ENCODE measurements at regions not wholly inside any gene's neighbourhood (a gene's known extent, or its start where the extent isn't known, plus 50 kb on each side); places are given as distances from the start of the nearest gene placed in this dataset.

- no peak for DNase-seq (ENCODE audit: low spot score)
- Mint-ChIP-seq H3K36me3 (no peaks in the 10 kb centered on the region), H3K27me3 (no peaks in the 10 kb centered on the region), H3K9me3 (no peaks in the 10 kb centered on the region), H3K27ac (no peak overlapping the region), H3K4me3 (no peak overlapping the region), H3K4me1 (ENCODE audit: low read depth in 2 of 2) (no peaks in the 10 kb centered on the region)
- ATAC-seq = no peak
Measured at GRCh38 chr4:125677665-125678307, 363.0 kb downstream of the FAT4 start.

GRCh38 chr4:125679989-125680388 is 365.2 kb downstream of the FAT4 start:
- ATAC-seq (no peak), DNase-seq (ENCODE audit: low spot score) (no peak)
- Mint-ChIP-seq H3K27me3 (no peaks in the 10 kb centered on the region), H3K4me1 (ENCODE audit: low read depth in 2 of 2) (no peaks in the 10 kb centered on the region), H3K9me3 (no peaks in the 10 kb centered on the region), H3K36me3 (no peaks in the 10 kb centered on the region), H3K4me3 (no peak overlapping the region), H3K27ac (no peak overlapping the region)

GRCh38 chr4:125681240-125681639 is 366.5 kb downstream of the FAT4 start:
- Mint-ChIP-seq H3K9me3 (no peaks in the 10 kb centered on the region), H3K36me3 (no peaks in the 10 kb centered on the region), H3K27me3 (no peaks in the 10 kb centered on the region), H3K4me3 (no peak overlapping the region), H3K4me1 (ENCODE audit: low read depth in 2 of 2) (no peaks in the 10 kb centered on the region), H3K27ac (no peak overlapping the region)
- ATAC-seq = no peak
- DNase-seq (ENCODE audit: low spot score) = no peak

GRCh38 chr4:125682730-125683129 is 368.0 kb downstream of the FAT4 start:
- DNase-seq (ENCODE audit: low spot score) (no peak), ATAC-seq (no peak)
- H3K27ac Mint-ChIP-seq = no peak overlapping the region
- H3K36me3 Mint-ChIP-seq = no peaks in the 10 kb centered on the region
- no peaks in the 10 kb centered on the region for H3K4me1 Mint-ChIP-seq (ENCODE audit: low read depth in 2 of 2)
- no peak overlapping the region for H3K4me3 Mint-ChIP-seq
- no peaks in the 10 kb centered on the region for H3K27me3 Mint-ChIP-seq
- no peaks in the 10 kb centered on the region for H3K9me3 Mint-ChIP-seq

- Mint-ChIP-seq H3K36me3 (no peaks in the 10 kb centered on the region), H3K4me1 (ENCODE audit: low read depth in 2 of 2) (no peaks in the 10 kb centered on the region), H3K9me3 (no peaks in the 10 kb centered on the region), H3K27ac (no peak overlapping the region), H3K4me3 (no peak overlapping the region), H3K27me3 (no peaks in the 10 kb centered on the region)
- DNase-seq (ENCODE audit: low spot score) (no peak), ATAC-seq (no peak)
Measured at GRCh38 chr4:125688841-125689240, 374.1 kb downstream of the FAT4 start.

- H3K27ac Mint-ChIP-seq = no peak overlapping the region
Measured at GRCh38 chr4:125689805-125690204, 375.1 kb downstream of the FAT4 start.

GRCh38 chr4:125693228-125693627 is 378.5 kb downstream of the FAT4 start:
- DNase-seq (ENCODE audit: low spot score) = no peak
- Mint-ChIP-seq H3K9me3 (no peaks in the 10 kb centered on the region), H3K27me3 (no peaks in the 10 kb centered on the region), H3K27ac (no peak overlapping the region), H3K36me3 (no peaks in the 10 kb centered on the region), H3K4me1 (ENCODE audit: low read depth in 2 of 2) (no peaks in the 10 kb centered on the region), H3K4me3 (no peak overlapping the region)
- ATAC-seq = no peak

More at GRCh38 chr4:125689805-125690204, 375.1 kb downstream of the FAT4 start:
- no peaks in the 10 kb centered on the region for H3K4me1 Mint-ChIP-seq (ENCODE audit: low read depth in 2 of 2)
- H3K36me3 Mint-ChIP-seq = no peaks in the 10 kb centered on the region
- DNase-seq (ENCODE audit: low spot score) (no peak), ATAC-seq (no peak)
- no peaks in the 10 kb centered on the region for H3K9me3 Mint-ChIP-seq
- H3K27me3 Mint-ChIP-seq = no peaks in the 10 kb centered on the region
- no peak overlapping the region for H3K4me3 Mint-ChIP-seq

GRCh38 chr4:125702406-125702805 is 387.7 kb downstream of the FAT4 start:
- H3K27ac Mint-ChIP-seq = no peak overlapping the region
- H3K4me3 Mint-ChIP-seq = no peak overlapping the region
- DNase-seq (ENCODE audit: low spot score) = no peak
- no peaks in the 10 kb centered on the region for H3K9me3 Mint-ChIP-seq
- H3K36me3 Mint-ChIP-seq = no peaks in the 10 kb centered on the region
- peaks cover 0 to 2% of the 10 kb centered on the region in 2 donors for H3K27me3 Mint-ChIP-seq
- ATAC-seq = no peak
- H3K4me1 Mint-ChIP-seq (ENCODE audit: low read depth in 2 of 2) = no peaks in the 10 kb centered on the region

GRCh38 chr4:125703443-125703842 is 388.7 kb downstream of the FAT4 start:
- Mint-ChIP-seq H3K27me3 (peaks cover 0 to 2% of the 10 kb centered on the region in 2 donors), H3K36me3 (no peaks in the 10 kb centered on the region), H3K9me3 (no peaks in the 10 kb centered on the region), H3K4me3 (no peak overlapping the region), H3K4me1 (ENCODE audit: low read depth in 2 of 2) (no peaks in the 10 kb centered on the region), H3K27ac (no peak overlapping the region)
- DNase-seq (ENCODE audit: low spot score) (no peak), ATAC-seq (no peak)

- no peak overlapping the region for H3K27ac Mint-ChIP-seq
Measured at GRCh38 chr4:125704726-125705125, 390.0 kb downstream of the FAT4 start.

GRCh38 chr4:125705681-125706080 is 390.9 kb downstream of the FAT4 start:
- Mint-ChIP-seq H3K9me3 (no peaks in the 10 kb centered on the region), H3K36me3 (no peaks in the 10 kb centered on the region), H3K27me3 (peaks cover 0 to 2% of the 10 kb centered on the region in 2 donors), H3K27ac (no peak overlapping the region), H3K4me3 (no peak overlapping the region), H3K4me1 (ENCODE audit: low read depth in 2 of 2) (no peaks in the 10 kb centered on the region)
- DNase-seq (ENCODE audit: low spot score) = no peak
- ATAC-seq = no peak

More at GRCh38 chr4:125704726-125705125, 390.0 kb downstream of the FAT4 start:
- Mint-ChIP-seq H3K4me1 (ENCODE audit: low read depth in 2 of 2) (no peaks in the 10 kb centered on the region), H3K4me3 (no peak overlapping the region), H3K27me3 (peaks cover 0 to 2% of the 10 kb centered on the region in 2 donors), H3K36me3 (no peaks in the 10 kb centered on the region), H3K9me3 (no peaks in the 10 kb centered on the region)
- DNase-seq (ENCODE audit: low spot score) (no peak), ATAC-seq (no peak)

- Mint-ChIP-seq H3K27ac (no peak overlapping the region), H3K4me1 (ENCODE audit: low read depth in 2 of 2) (no peaks in the 10 kb centered on the region), H3K9me3 (no peaks in the 10 kb centered on the region), H3K27me3 (no peaks in the 10 kb centered on the region), H3K36me3 (no peaks in the 10 kb centered on the region), H3K4me3 (no peak overlapping the region)
- ATAC-seq (peak in 1 of 2 donors; percentile 27), DNase-seq (ENCODE audit: low spot score) (no peak)
Measured at GRCh38 chr4:125707397-125707796, 392.6 kb downstream of the FAT4 start.

- peaks cover 0 to 2% of the 10 kb centered on the region in 2 donors for H3K27me3 Mint-ChIP-seq
- no peaks in the 10 kb centered on the region for H3K4me1 Mint-ChIP-seq (ENCODE audit: low read depth in 2 of 2)
- DNase-seq (ENCODE audit: low spot score) = no peak
- no peak overlapping the region for H3K27ac Mint-ChIP-seq
- H3K4me3 Mint-ChIP-seq = no peak overlapping the region
- no peaks in the 10 kb centered on the region for H3K9me3 Mint-ChIP-seq
- no peaks in the 10 kb centered on the region for H3K36me3 Mint-ChIP-seq
- ATAC-seq = no peak
Measured at GRCh38 chr4:125710766-125711165, 396.0 kb downstream of the FAT4 start.

- Mint-ChIP-seq H3K4me1 (ENCODE audit: low read depth in 2 of 2) (no peaks in the 10 kb centered on the region), H3K4me3 (no peak overlapping the region), H3K27me3 (peaks cover 0 to 5% of the 10 kb centered on the region in 2 donors), H3K27ac (no peak overlapping the region), H3K9me3 (peaks cover 3% of the 10 kb centered on the region), H3K36me3 (no peaks in the 10 kb centered on the region)
- ATAC-seq (no peak), DNase-seq (ENCODE audit: low spot score) (no peak)
Measured at GRCh38 chr4:125714049-125714448, 399.3 kb downstream of the FAT4 start.

- Mint-ChIP-seq H3K9me3 (peaks cover 3% of the 10 kb centered on the region), H3K27ac (no peak overlapping the region), H3K4me3 (no peak overlapping the region), H3K27me3 (peaks cover 0 to 5% of the 10 kb centered on the region in 2 donors), H3K36me3 (no peaks in the 10 kb centered on the region), H3K4me1 (ENCODE audit: low read depth in 2 of 2) (no peaks in the 10 kb centered on the region)
- DNase-seq (ENCODE audit: low spot score) (no peak), ATAC-seq (no peak)
Measured at GRCh38 chr4:125714845-125715244, 400.1 kb downstream of the FAT4 start.

All from natural killer cell treated with Interleukin-12 subunit alpha and Interleukin-12 subunit beta and Interleukin-15 and Interleukin-18, amount 100 ng/mL, for 72 hours (primary cell).